NCI-H1436 treated with DMSO at 0.1 percent for 48 hours (cell line): ENCODE measurements at regions not wholly inside any gene's neighbourhood (a gene's known extent, or its start where the extent isn't known, plus 50 kb on each side); places are given as distances from the start of the nearest gene placed in this dataset.

Experiments used
- DNase-seq: peaks from one replicate; lab custom pipeline; 2025; lab: John Stamatoyannopoulos, UW

DNA sequence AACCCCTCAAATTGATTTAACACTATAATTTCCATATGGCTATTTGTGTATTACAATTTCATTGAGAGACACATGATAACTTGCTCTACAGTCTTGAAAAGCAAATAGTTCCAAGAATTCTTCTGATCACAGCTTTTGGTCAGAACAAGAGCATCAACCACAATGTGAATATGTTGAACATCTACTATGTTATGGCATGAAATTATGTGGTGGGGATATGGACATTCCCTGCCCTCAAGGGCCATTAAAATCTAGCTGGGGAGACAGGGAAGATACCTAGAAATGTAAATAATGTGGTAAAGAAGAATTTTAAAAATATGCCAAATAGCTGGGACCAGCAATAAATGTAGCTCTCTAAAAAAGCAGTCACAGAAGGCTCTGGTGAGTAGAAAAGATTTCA is 262.2 kb downstream of the FZD1 start:
- DNase-seq = no peak

DNA sequence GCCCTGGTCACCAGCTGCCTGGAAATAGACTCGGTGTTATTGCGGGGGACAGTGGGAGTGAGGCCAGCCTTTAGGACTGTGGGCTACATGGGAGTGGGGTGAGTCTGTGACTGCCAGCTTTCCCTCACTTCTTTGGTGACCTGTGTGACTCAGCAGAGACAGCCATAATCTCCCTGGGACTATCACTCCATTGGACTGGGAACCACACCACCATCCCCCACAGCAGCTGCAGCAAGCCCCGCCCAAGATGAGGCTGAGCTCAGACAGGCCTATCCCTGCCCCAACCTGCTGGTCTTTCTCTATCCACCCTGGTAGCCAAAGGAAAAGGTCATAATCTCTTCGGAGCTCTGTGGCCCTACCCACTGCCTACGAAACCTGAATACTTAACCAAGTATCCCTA is 263.2 kb downstream of the FZD1 start:
- DNase-seq = no peak

DNA sequence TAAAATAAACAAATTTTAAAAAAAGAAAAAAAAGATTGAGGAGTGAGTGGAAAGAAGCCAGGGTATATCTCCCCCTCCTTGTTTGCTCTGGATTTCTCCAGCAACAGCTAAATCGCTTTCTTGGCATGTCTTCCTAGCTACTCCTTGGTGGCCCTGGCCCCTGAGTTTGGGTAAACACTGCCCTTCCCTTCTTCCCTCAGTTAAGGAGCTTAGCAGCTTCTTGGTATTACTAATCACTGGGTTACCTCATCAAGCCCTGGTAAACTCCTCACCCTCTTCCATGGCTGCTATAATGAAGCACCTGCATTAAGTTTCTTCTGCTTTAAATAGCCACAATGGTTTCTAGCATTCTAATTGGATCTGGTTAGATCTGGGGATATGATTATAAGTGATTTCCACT is 269.8 kb downstream of the FZD1 start:
- DNase-seq = no peak

DNA sequence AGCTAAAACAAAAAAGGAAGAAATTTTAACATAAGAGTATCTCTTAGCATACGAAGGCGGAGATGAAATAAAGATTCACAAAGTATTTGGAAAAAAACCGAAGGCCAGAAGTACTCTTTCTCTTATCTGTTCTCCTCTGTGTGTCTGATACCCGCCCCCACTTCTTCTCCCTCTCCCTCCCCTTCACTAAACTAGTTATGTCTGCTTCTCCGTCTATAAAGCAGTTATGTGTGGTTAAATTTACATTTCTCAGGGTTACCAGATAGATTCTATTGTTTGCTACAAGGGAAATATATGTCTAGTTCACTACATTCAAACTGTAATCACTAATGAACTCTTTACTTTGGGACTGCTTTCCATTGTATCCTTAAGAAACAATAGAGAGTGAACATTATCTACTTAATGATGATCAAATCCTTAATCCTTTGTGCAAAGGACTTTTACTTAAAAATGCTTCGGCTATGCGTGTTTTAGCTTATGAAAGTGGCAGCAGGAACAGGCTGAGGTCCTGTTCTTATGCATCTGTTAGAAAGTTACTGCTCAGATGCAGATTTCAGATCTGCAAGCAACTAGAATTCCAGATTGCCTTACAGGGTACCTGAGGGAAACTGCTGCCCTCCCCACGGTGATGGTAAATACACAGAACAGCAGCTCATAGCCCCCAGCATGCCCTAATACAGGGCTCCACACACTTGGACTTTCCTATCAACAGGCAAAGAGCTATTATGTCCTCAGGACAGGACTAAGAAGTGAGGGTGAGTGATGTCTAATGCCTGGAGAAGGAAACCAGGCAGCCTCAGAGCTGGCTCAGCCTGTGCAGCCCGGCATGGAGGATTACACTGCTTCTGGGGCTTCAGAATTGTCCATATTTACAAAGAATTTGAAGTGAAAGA is 273.3 kb downstream of the FZD1 start:
- DNase-seq = no peak

DNA sequence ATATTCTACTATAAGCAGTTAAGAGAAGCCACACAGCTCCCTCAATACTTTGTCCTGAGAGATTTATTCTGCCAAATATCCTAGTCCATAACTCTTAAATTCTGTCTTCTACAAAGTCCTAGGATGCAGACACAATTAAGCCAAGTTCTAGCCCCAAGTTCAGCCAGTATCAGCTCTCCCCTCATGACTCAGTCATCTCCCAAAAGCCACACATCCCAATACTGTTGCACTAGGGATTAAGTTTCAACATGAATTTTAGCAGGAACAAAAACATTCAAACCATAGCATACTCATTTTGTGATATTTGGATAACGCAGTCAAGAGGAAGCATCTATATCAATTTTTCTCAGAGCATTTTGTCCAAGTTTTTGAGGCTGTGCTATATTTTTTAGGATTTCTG is 277.4 kb downstream of the FZD1 start:
- DNase-seq = no peak

DNA sequence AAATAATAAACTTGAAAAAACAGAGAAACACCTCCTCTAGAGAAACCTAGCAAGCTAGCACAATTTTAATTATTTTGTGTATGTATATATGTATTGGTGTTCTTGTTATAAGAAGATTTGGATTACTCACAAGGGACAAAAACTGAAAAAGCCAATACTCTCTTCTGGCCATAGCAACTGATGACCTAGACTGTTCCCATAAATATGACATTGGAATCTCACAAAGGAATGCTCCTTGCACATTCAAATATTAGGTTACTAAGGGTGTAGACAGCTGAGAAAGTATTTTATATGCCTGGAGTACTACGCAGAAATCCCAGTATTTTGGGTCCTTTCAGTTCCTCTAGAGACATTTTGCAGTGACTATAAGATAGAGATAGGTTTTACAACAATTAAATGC is 279.4 kb downstream of the FZD1 start:
- no peak for DNase-seq

DNA sequence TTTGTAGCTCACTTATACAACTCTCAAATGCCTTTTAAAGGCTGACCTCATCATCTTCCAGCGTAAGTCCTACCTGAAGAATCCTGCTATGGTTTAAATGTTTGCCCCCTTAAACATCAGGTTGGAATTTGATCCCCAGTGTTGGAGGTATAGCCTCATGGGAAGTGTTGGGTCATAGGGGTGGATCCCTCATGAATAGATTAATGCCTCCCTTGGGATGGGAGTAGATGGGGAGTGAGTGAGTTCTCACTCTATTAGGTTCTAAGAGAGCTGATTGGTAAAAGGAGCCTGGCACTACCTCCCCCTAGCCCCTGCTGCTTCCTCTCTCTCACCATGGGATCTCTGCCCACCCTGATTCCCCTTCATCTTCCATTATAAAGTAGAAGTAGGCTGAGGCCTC is 285.6 kb downstream of the FZD1 start:
- DNase-seq = no peak

DNA sequence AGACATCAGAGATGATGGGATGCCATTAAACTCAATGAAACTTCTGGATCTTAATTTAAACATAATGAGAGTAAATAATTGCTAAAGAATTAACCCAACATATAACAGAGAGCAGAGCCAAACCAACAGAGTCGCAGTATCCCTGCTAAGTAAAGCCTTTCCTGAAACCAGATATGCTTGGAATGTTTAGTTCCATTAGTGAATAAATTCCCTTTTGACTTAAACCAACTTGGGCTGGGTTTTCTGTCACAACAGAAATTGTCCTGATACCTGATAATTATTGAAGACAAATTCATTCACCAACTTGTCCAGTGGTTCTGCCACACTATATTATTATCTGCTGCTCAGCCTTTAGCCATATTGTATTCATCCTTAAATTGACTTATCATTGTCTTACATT is 286.7 kb downstream of the FZD1 start:
- DNase-seq = no peak

DNA sequence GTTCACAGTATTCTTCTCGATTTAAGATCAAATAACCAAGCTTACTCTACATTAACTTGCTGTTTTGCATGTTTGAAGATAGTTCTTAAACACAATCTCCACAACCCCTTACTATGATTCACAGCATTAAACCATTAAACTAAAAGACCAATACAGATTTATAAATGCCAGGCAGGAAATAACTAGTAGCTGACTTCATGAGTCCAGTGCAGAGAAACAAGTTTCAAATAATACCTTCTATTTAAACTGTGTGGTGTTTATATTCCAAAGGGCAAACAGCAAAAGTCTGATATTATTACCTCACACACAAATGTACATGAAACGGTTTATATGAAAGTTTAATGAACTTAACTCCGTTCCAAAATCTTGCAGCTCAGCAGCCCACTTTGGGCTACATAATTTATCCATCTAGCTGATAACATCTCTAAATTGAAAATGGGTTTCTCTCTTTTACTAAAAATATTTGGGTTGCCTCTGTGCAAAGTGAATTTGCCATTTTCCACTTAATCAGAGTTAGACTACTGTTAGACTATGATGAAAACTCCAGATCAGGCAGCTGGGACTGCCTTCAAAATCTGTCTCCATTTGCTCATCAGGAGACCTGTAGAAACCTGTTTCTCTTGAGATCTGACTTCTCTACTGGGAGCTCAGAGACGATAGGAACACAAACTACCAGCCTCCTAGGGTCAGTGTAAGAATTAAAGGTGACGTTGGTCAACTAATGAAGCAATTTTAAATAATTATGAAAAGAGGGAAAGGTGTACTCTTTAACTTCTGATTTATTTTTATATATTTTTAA is 287.3 kb downstream of the FZD1 start:
- no peak for DNase-seq

DNA sequence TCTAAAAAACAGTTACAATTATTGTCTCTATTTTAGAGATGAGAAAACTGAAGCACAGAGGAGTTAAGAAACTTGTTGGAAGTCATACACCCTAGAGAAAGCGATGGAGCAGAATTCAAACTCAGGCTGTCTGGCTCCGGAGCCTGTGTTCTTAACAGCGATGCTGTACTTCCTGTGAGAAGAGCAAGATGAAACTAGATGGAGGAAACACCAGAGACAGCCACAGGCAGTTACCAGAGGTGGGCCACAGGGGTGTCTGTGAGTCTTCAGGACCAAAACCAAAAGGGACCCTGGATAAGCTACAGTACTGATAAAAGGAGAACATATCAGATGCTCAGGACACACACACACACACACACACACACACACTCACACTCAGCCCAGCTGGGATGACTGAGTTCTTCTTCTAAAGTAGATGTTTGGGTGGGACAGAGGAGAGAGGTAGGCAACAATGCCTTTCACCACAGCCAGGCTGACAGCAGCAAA is 289.2 kb downstream of the FZD1 start:
- no peak for DNase-seq

DNA sequence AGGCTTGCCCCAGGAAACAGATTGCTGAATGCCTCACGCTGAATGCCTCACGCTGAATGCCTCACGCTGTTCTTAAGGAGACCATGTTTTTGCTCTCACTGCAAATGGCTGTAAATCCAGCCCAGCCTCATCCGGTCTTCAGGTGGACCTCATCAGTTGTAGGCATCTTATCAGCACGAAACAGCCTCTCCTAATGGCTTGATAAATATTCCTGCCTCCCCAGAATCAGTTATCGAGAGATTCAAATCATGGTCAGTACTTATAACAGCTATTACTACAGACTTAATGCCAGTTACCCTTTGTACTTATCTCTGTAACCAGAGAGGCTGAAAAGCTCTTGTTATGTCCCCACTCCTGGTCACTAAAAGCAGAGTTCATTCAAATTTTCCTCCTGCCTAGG is 290.6 kb downstream of the FZD1 start:
- DNase-seq = no peak

DNA sequence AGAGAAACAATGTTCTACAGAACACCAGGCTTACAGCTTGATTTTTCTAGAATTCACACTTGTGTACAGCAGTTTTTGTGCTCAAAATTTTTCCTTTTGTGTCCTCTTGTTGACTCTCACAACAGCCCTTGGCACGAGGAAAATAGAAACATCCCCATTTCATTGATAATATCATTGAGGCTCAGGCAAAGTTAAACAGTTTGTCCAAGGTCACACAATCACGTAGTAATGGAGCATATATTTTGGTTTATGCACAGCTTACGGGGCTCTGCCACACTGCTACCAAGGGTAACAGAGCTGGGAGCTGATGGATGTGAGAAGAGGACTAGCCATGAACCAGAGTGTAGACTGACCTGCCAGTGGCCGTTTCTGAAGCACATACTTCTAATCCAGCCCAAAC is 292.0 kb downstream of the FZD1 start:
- no peak for DNase-seq

DNA sequence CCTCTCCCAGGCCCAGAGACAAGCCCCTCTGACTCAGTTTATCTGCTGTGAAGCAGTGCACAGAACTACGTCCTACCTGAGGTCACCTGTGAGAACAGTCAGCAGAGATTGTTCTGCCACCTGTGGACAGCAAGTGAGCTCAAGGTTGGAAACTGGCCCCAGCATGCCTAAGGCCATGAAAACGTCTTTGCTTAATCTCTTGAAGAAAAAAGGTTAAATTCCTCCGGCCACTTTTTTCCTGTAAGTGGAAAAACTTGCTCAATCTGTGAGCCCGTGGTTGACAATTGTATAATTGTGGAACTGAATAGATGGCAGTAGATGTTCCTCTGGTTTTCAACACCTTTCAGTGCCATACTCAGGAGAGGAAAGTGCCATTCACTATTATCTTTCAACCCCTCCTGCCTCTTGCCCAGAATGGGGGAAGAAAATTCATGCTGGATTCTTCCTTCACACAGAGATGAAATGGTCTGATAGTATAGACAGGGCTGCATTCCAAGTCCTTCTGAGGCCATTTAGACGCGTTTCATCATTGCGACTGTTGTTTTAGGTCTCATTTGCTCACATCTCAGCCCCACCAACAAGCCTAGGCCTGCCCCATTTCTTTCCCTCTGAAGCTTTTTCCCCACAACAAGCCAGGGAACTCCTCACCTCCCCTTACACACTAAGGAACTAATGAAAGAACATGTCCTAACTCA is 292.9 kb downstream of the FZD1 start:
- DNase-seq = no peak

DNA sequence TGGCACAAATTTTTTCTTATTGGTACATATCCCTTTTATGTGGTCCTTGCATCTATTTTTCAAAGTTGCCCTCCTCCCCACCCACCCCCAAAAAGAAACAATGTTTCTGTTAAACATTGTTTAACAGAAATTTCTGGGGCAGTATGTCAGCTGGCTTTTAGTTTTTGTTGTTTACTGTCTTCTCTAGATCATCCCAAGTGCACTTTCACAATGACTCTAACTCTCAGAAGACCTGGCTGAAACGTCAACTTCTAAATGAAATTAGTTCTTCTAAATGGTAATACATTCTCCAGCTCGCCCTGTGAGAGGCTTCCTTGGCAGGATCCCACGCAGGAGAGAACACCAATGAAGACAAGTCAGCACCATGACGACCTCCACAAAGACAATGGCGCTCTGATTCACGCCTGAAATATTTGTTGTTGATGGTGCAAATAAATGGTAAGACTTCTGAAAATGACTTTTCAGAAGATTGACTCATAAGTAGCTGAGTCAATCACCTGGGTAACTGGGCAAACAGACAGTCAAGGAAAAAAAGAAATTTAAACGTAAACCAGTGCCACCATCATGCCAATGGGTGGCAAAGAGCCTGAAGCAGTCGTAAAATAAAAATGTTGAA is 293.7 kb downstream of the FZD1 start:
- no peak for DNase-seq

DNA sequence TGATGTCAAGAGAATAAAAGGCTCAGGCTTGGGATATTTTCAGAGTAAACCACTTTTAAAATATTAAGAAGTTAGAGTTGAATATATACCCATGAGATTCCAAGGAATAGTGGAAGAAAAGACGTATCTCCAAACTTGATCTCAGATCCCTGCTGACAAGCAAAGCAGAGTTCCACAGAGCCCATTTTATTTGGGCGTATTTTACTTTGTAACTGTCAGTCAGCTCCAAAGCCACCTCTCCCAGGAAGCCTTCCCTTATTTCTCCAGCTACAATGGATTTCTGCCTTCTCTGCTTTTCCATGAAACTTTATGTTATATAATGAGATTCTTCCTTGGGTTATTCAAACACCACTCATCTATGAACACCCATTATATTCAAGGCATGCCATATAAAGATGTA is 295.7 kb downstream of the FZD1 start:
- no peak for DNase-seq

DNA sequence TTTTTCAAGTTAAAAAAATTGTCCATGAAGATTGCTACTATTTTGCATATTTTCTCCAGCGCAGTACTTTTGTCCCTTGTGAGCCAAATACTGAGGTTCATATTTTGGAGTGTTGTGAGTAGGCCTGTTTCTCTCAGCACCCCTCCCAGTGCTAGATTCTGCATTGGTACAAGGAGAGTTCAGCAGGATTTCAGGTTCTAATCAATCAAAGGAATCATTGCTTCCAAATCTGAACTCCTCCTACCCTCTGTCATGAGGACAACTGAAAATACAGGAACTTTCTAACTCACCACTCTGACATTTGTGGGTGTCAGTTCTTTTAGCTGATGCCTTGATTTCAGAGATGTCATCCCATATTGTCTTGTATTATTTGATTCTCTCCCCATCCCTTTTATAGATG is 299.9 kb downstream of the FZD1 start:
- no peak for DNase-seq

DNA sequence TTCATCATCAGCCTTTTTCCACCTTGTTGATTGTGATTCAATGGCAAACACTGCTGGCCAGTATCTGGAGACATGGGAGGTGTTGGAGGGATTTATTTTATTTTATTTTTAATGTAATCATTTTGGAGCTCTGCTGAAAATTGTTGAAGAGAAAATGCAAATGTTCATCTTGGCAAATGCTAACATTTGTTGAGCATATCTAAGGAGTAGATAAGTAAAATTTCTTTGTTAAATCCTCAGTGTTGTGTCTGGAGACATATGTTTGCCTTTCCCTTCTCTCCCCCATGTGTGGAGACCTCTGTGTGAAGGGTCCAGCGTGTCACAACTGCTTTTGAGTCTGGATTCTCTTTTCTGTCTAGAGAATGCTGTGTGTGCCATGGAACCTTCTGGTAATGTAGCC is 300.3 kb downstream of the FZD1 start:
- no peak for DNase-seq

DNA sequence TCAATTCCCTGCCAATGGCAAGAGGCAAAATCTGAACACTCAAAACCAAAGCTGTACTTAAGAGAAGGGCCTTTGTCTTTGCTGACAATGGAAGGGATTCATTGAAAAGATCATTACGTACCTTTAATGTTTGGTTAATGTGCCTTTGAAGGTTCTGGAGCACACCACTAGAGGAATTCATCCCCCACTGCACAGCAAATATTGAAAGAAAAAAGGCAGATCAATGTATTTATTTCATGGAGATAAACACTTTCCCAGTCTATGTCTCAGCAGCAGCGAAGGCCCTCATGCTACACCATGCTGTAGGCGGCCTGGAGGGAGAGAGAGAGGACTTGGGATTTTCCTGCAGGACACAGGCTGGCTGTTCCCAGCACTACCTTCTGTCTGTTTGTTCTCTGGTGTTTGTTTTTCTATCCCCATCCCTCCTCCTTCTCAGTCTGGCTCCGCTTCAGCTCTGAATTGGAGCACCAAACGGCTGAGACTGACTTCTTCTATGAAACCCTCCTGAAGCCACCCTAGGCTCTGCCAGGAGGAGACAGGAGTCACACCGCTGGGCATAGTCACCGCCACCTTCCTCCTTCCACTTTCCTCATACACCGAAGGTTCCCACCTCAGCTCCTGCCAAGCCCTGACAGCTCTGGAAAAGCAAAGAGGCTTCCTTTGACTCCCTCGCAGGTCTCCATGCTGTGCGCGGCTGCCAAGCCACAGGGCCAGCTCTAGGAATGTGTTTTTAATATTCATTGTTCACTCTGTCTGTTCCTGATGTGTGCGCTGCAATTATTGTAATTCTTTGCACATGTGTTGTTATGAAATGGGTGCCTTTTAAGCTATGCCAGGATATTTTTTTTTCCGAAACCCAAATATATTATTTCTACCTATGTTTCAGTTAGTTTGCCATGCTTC is 301.5 kb downstream of the FZD1 start:
- DNase-seq = no peak

DNA sequence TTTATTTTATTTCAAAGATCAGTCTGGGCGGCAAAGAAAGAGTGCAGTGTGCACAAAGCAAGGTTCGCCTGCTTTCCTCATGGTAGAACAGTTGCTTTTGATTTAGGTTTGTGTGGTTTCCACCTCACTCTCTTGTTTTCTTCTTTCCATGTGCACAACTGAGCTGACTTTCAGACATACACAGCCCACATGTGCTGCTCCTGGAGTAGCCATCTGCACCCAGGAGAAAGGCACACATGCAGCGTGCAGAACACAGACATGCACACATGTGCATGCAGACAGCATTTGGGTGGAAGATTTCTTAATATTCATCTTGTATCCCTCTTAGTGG is 302.1 kb downstream of the FZD1 start:
- DNase-seq = no peak

DNA sequence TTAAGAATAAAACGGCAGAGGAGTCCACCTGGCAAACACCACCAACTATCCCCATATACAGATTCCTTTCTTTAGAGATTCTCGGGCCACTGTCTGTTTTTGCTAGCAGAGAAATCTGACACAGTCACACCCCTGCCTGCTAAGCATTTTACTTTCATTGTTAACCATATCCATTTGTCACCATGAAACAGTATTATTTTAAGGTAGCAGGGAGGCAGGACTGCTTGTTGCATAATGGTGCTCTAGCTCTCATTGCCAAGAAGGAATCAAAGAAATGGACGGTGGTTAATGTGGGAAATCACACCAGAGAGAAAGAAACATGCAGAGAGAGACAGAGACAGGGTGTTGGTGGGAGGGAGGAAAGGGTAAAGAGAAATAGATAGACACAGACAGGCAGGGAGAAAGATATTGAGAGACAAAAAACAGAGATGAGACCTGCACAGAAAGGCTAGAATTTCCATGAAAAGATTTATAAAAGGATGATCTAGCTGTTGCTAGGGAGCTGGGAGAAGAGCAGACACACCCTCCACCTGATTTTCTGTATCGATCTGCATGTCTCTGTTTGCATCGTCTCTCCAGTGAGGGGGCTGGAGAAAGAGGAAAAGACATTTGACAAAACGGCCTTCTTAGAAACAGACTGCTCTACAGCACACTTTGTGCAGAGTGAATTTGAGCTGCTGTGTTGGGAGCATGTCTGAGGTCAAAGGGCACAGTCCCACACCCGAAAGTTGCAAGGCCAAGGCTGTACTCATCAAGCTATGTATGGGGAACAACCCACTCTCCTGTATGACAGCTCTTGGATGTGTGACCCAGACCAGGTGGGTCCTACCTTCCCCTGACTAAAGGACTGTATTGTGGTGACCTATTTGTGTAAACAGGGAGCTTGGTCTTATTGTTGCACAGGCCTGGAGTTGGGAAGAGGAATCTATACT is 303.1 kb downstream of the FZD1 start:
- DNase-seq = no peak
